Adrenal gland (tissue), 5 donors: ENCODE measurements at regions not wholly inside any gene's neighbourhood (a gene's known extent, or its start where the extent isn't known, plus 50 kb on each side); places are given as distances from the start of the nearest gene placed in this dataset.

ENCODE experiments used
- CTCF ChIP-seq, 6 experiments: fragments of 450-650 bp in 4 of 6; fragments of 200-600 bp in 2 of 6; sonication (generic) in 1 of 6; IDR thresholded peaks; 1 replicate in 5 of 6; 2 replicates in 1 of 6; pipeline versions ENCODE4 v1.5.1 to v1.8.0; 2016 to 2021; ENCODE audit warnings: antibody characterized with exemption in 6 of 6, mild to moderate bottlenecking in 2 of 6, moderate library complexity in 1 of 6
- POLR2A ChIP-seq, 2 donors: fragments of 450-650 bp; IDR thresholded peaks; one replicate each; pipeline ENCODE4 v1.6.1; 2017; ENCODE audit warnings: antibody characterized with exemption in 2 of 2, mild to moderate bottlenecking in 2 of 2, moderate library complexity in 1 of 2
- donor health status: DM: no; HTN: no; CAD: no.

- TF ChIP-seq CTCF (IDR thresholded peaks at IDR 0.05), result no peak
- no peak for TF ChIP-seq POLR2A (IDR thresholded peaks at IDR 0.05)
Measured at GRCh38 chr18:51257150-51257549, 59.7 kb upstream of the MEX3C start.
